KOPT-K1 (cell line): ENCODE measurements at regions not wholly inside any gene's neighbourhood (a gene's known extent, or its start where the extent isn't known, plus 50 kb on each side); places are given as distances from the start of the nearest gene placed in this dataset.
"Not testable (repeated sequence)": the region's sequence is repeated elsewhere in the genome, so short reads cannot be mapped to it uniquely, and the experiment has no call there.

Source experiments
- H3K27ac ChIP-seq: fragments of 200-600 bp; sonication (generic); 2 replicates; pipeline ENCODE4 v1.5.1; 2016; ENCODE audit warnings: antibody characterized with exemption, mild to moderate bottlenecking, low read depth, low read length; ENCODE audit not compliant: poor library complexity, severe bottlenecking
- H3K36me3 ChIP-seq: fragments of 200-600 bp; sonication (generic); 2 replicates; pipeline ENCODE4 v1.5.1; 2017; ENCODE audit warnings: antibody characterized with exemption, mild to moderate bottlenecking, low read length, moderate library complexity; ENCODE audit not compliant: insufficient read depth
- H3K9me3 ChIP-seq: fragments of 200-600 bp; sonication (generic); 2 replicates; pipeline ENCODE4 v1.5.1; 2017; ENCODE audit warnings: antibody characterized with exemption, low read length, mild to moderate bottlenecking; ENCODE audit not compliant: insufficient read depth, poor library complexity, severe bottlenecking

- not testable (repeated sequence) for H3K27ac ChIP-seq, H3K9me3 ChIP-seq, H3K36me3 ChIP-seq
Observed at GRCh38 chr4:49233749-49234148, 247.7 kb downstream of the CWH43 start.

GRCh38 chr4:49234382-49234781, 248.3 kb downstream of the CWH43 start:
- not testable (repeated sequence) for H3K36me3 ChIP-seq, H3K27ac ChIP-seq, H3K9me3 ChIP-seq

GRCh38 chr4:49235413-49236160, 249.5 kb downstream of the CWH43 start:
- H3K36me3 ChIP-seq, H3K9me3 ChIP-seq, H3K27ac ChIP-seq: not testable (repeated sequence)

GRCh38 chr4:49236474-49236873, 250.4 kb downstream of the CWH43 start:
- H3K27ac ChIP-seq, H3K9me3 ChIP-seq, H3K36me3 ChIP-seq: not testable (repeated sequence)

- not testable (repeated sequence) for H3K9me3 ChIP-seq, H3K27ac ChIP-seq, H3K36me3 ChIP-seq
Observed at GRCh38 chr4:49241295-49241694, 255.2 kb downstream of the CWH43 start.

- H3K9me3 ChIP-seq, H3K27ac ChIP-seq, H3K36me3 ChIP-seq: not testable (repeated sequence)
Observed at GRCh38 chr4:49262786-49263185, 276.7 kb downstream of the CWH43 start.

GRCh38 chr4:49270435-49270834, 284.4 kb downstream of the CWH43 start:
- H3K9me3 ChIP-seq, H3K27ac ChIP-seq, H3K36me3 ChIP-seq: not testable (repeated sequence)

- not testable (repeated sequence) for H3K9me3 ChIP-seq, H3K36me3 ChIP-seq, H3K27ac ChIP-seq
Observed at GRCh38 chr4:49270912-49271311, 284.8 kb downstream of the CWH43 start.

- H3K9me3 ChIP-seq, H3K27ac ChIP-seq, H3K36me3 ChIP-seq: not testable (repeated sequence)
Observed at GRCh38 chr4:49285905-49286304, 299.8 kb downstream of the CWH43 start.

- not testable (repeated sequence) for H3K27ac ChIP-seq, H3K9me3 ChIP-seq, H3K36me3 ChIP-seq
Observed at GRCh38 chr4:49286926-49287745, 301.1 kb downstream of the CWH43 start.

GRCh38 chr4:49287893-49288292, 301.8 kb downstream of the CWH43 start:
- H3K36me3 ChIP-seq, H3K9me3 ChIP-seq, H3K27ac ChIP-seq: not testable (repeated sequence)

- not testable (repeated sequence) for H3K9me3 ChIP-seq, H3K36me3 ChIP-seq, H3K27ac ChIP-seq
Observed at GRCh38 chr4:49288796-49289195, 302.7 kb downstream of the CWH43 start.

- H3K9me3 ChIP-seq, H3K27ac ChIP-seq, H3K36me3 ChIP-seq: not testable (repeated sequence)
Observed at GRCh38 chr4:49314815-49315214, 328.7 kb downstream of the CWH43 start.

GRCh38 chr4:49320725-49321410, 334.8 kb downstream of the CWH43 start:
- not testable (repeated sequence) for H3K36me3 ChIP-seq, H3K27ac ChIP-seq, H3K9me3 ChIP-seq

- not testable (repeated sequence) for H3K27ac ChIP-seq, H3K9me3 ChIP-seq, H3K36me3 ChIP-seq
Observed at GRCh38 chr4:49321511-49322300, 335.6 kb downstream of the CWH43 start.
